Activated CD8-positive, alpha-beta T cell treated with anti-CD3 and anti-CD28 coated beads for 36 hours (primary cell): ENCODE measurements at regions not wholly inside any gene's neighbourhood (a gene's known extent, or its start where the extent isn't known, plus 50 kb on each side); places are given as distances from the start of the nearest gene placed in this dataset.

Source experiments
- ATAC-seq: fragments of 200-7000 bp; cut with Tn5 transposase; one replicate; pipeline ENCODE4 v1.10.0; 2021; ENCODE audit warnings: mild to moderate bottlenecking, moderate library complexity
- CTCF ChIA-PET: fragments of 350-600 bp; sonication (Branson Sonifier 250); formaldehyde crosslinking; loops from one replicate; lab custom pipeline; 2021; ENCODE audit warnings: antibody characterized with exemption; lab: Charles Lee
- POLR2A ChIA-PET: fragments of 350-600 bp; sonication (Branson Sonifier 250); formaldehyde crosslinking; loops from one replicate; lab custom pipeline; 2021; ENCODE audit warnings: antibody characterized with exemption; lab: Charles Lee
- DNase-seq: peaks from one replicate; pipeline ENCODE4 v3.0.0-alpha.2; 2020
- H3K27ac Mint-ChIP-seq: one replicate; pipeline ENCODE4 v1.8.0; 2021; ENCODE audit warnings: mild to moderate bottlenecking, mixed read lengths
- H3K27me3 Mint-ChIP-seq: one replicate; pipeline ENCODE4 v1.8.0; 2021; ENCODE audit warnings: mixed read lengths
- H3K36me3 Mint-ChIP-seq: one replicate; pipeline ENCODE4 v1.8.0; 2021; ENCODE audit warnings: low read depth, mixed read lengths
- H3K4me1 Mint-ChIP-seq: one replicate; pipeline ENCODE4 v1.8.0; 2021; ENCODE audit warnings: low read depth, mixed read lengths
- H3K4me3 Mint-ChIP-seq: one replicate; pipeline ENCODE4 v1.8.0; 2021; ENCODE audit warnings: mild to moderate bottlenecking, moderate library complexity, mixed read lengths
- H3K9me3 Mint-ChIP-seq: one replicate; pipeline ENCODE4 v1.8.0; 2021; ENCODE audit warnings: mixed read lengths
- CTCF ChIP-seq: fragments of 200-600 bp; IDR thresholded peaks from one replicate; pipeline ENCODE4 v1.8.0; 2022; ENCODE audit warnings: antibody characterized with exemption, mild to moderate bottlenecking
- intact Hi-C: fragments of 100-400 bp; cut with micrococcal nuclease; formaldehyde crosslinking; loops from one replicate; pipeline ENCODE4 v1.10.0; 2022

GRCh38 chr12:20260851-20261250 is 107.5 kb upstream of the PDE3A start:
- DNase-seq, result no peak
- no peaks in the 10 kb centered on the region for H3K4me1 Mint-ChIP-seq
- CTCF ChIA-PET, result no interaction called here
- no peaks in the 10 kb centered on the region for H3K9me3 Mint-ChIP-seq
- no peak overlapping the region for H3K27ac Mint-ChIP-seq
- no peak for ATAC-seq
- intact Hi-C loops, result no loop called here
- H3K27me3 Mint-ChIP-seq, result no peaks in the 10 kb centered on the region
- no peak overlapping the region for H3K4me3 Mint-ChIP-seq
- no peaks in the 10 kb centered on the region for H3K36me3 Mint-ChIP-seq
- POLR2A ChIA-PET, result no interaction called here
- no peak for TF ChIP-seq CTCF

- H3K27me3 Mint-ChIP-seq, result no peaks in the 10 kb centered on the region
- no peaks in the 10 kb centered on the region for H3K9me3 Mint-ChIP-seq
- H3K27ac Mint-ChIP-seq, result no peak overlapping the region
- DNase-seq (no peak), ATAC-seq (no peak)
- H3K4me3 Mint-ChIP-seq, result no peak overlapping the region
- no peaks in the 10 kb centered on the region for H3K4me1 Mint-ChIP-seq
- CTCF ChIA-PET, result interaction anchor here (0.9 kb wide), 1 partner anchor 136 kb away, joined by 3 read pairs; no protein-coding TSS in a partner anchor
- POLR2A ChIA-PET, result no interaction called here
- no peaks in the 10 kb centered on the region for H3K36me3 Mint-ChIP-seq
- no peak for TF ChIP-seq CTCF
- intact Hi-C loops, result no loop called here
These were observed 106.2 kb upstream of the PDE3A start for GRCh38 chr12:20262119-20262518.

- CTCF ChIA-PET, result no interaction called here
- DNase-seq (no peak), ATAC-seq (no peak)
- no peaks in the 10 kb centered on the region for H3K9me3 Mint-ChIP-seq
- H3K4me1 Mint-ChIP-seq, result no peaks in the 10 kb centered on the region
- POLR2A ChIA-PET, result no interaction called here
- intact Hi-C loops, result no loop called here
- no peak for TF ChIP-seq CTCF
- H3K4me3 Mint-ChIP-seq, result no peak overlapping the region
- H3K27me3 Mint-ChIP-seq, result no peaks in the 10 kb centered on the region
- no peak overlapping the region for H3K27ac Mint-ChIP-seq
- no peaks in the 10 kb centered on the region for H3K36me3 Mint-ChIP-seq
These were observed 104.3 kb upstream of the PDE3A start for GRCh38 chr12:20264026-20264425.

- no peaks in the 10 kb centered on the region for H3K27me3 Mint-ChIP-seq
- H3K36me3 Mint-ChIP-seq, result no peaks in the 10 kb centered on the region
- intact Hi-C loops, result no loop called here
- no peak overlapping the region for H3K27ac Mint-ChIP-seq
- ChIA-PET POLR2A (no interaction called here), CTCF (no interaction called here)
- no peak overlapping the region for H3K4me3 Mint-ChIP-seq
- H3K4me1 Mint-ChIP-seq, result no peaks in the 10 kb centered on the region
- ATAC-seq (no peak), DNase-seq (no peak)
- TF ChIP-seq CTCF, result no peak
- no peaks in the 10 kb centered on the region for H3K9me3 Mint-ChIP-seq
These were observed 103.7 kb upstream of the PDE3A start for GRCh38 chr12:20264608-20265114.

- no peaks in the 10 kb centered on the region for H3K9me3 Mint-ChIP-seq
- no peak overlapping the region for H3K27ac Mint-ChIP-seq
- no peak for ATAC-seq
- intact Hi-C loops, result no loop called here
- H3K36me3 Mint-ChIP-seq, result no peaks in the 10 kb centered on the region
- no peak for DNase-seq
- H3K4me1 Mint-ChIP-seq, result no peaks in the 10 kb centered on the region
- POLR2A ChIA-PET, result no interaction called here
- H3K4me3 Mint-ChIP-seq, result no peak overlapping the region
- TF ChIP-seq CTCF, result no peak
- H3K27me3 Mint-ChIP-seq, result no peaks in the 10 kb centered on the region
- CTCF ChIA-PET, result no interaction called here
These were observed 100.1 kb upstream of the PDE3A start for GRCh38 chr12:20268121-20268732.
